ENCODE measurements at regions not wholly inside any gene's neighbourhood (a gene's known extent, or its start where the extent isn't known, plus 50 kb on each side); places are given as distances from the start of the nearest gene placed in this dataset.

DNA sequence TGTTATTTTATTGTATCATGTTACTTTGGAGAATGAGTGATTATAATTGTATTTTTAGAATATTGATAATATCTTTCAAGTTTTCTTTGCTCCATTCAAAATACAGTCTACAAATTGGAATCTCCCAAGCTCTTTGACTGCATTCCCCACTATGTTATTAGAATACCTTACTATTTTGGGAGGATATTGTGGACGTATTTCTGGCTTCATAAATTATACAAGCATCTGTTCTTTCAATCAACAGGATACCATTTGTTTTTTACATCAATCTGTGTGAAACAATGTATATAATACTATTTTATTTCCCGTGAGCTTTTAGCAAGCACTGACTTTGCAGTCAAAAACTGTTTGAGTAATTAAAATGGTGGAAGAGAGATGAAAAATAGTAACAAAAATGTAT, 226.5 kb downstream of the PTPRC start:
- TF ChIP-seq EZH2 (IDR thresholded peaks at IDR 0.05) (no peak), FOXP2 (optimal IDR thresholded peaks at IDR 0.05; ENCODE audit: control extremely low read depth, extremely low read length, insufficient read depth) (no peak), POLR2AphosphoS5 (IDR thresholded peaks at IDR 0.05; ENCODE audit: borderline replicate concordance, low read depth, low read length) (no peak)
- Histone ChIP-seq H3K36me3 (ENCODE audit: insufficient read depth, low read length) (peaks cover 61% of the 10 kb centered on the region), H3K9me3 (ENCODE audit: low read depth, low read length) (peaks cover 4% of the 10 kb centered on the region; the same call in 1 of the 2 replicates), H3K27ac (peak overlapping the region; percentile 92; the same call in 1 of the 2 replicates), H3K9ac (ENCODE audit: insufficient read length) (no peak overlapping the region), H3K4me3 (no peak overlapping the region)
- DNase-seq (ENCODE audit: low read depth, low spot score) = no peak

DNA sequence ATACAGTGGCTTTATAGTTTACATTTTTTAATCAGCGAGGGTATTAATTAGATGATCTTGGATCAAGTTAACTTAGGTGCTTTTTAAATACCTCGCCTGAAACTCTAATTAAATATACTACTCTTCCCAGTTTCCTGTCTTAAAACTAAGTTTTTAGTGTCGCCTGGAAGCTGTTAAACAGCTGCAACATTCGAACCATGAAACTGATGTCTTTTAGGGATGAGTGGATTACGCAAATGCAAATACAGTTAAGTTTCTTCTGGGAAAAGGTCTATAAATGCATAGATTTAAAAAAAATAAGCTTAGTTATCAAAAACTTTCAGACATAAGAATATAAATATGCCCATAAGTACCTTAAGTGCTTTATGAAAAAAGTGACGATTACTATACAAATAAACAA, 228.3 kb downstream of the PTPRC start:
- H3K27ac ChIP-seq = peak overlapping the region; percentile 92
- peaks cover 4% of the 10 kb centered on the region; the same call in 1 of the 2 replicates for H3K9me3 ChIP-seq (ENCODE audit: low read depth, low read length)
- H3K4me3 ChIP-seq = peak overlapping the region; percentile 56; the same call in 1 of the 2 replicates
- DNase-seq (ENCODE audit: low read depth, low spot score) = peak; percentile 71
- peaks cover 70% of the 10 kb centered on the region for H3K36me3 ChIP-seq (ENCODE audit: insufficient read depth, low read length)
- peak overlapping the region; percentile 51 for H3K9ac ChIP-seq (ENCODE audit: insufficient read length)
- TF ChIP-seq FOXP2 (optimal IDR thresholded peaks at IDR 0.05; ENCODE audit: control extremely low read depth, extremely low read length, insufficient read depth) (no peak), POLR2AphosphoS5 (IDR thresholded peaks at IDR 0.05; ENCODE audit: borderline replicate concordance, low read depth, low read length) (no peak; the same call in 1 of the 2 replicates)

DNA sequence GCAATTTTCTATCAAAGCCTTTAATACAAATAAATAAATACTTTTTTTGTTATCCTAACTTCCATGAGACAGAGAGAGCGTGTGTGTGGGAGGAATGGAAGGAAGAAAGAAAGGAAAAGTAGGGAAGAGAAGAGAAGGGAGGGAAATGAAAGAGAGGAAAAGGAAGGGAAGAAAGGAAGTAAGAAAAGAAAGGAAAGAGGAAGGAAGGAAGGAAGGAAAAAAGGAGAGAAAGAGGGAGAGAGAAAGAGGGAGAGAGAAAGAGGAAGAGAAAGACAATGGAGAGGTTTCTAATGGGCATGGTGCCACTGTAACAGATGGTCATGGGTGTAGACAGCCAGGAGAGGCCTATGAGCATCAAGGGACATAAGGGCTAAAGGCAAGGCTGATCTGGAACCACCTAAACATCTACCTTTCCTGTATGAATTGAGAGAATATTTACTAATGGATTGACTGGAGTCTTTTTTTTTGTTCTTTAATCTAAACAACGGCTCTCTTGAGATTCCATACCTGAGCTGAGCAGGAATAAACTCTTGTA, 234.9 kb downstream of the PTPRC start:
- Histone ChIP-seq H3K36me3 (ENCODE audit: insufficient read depth, low read length) (peaks cover 79% of the 10 kb centered on the region), H3K27ac (peak overlapping the region; percentile 67), H3K4me3 (no peak overlapping the region), H3K9ac (ENCODE audit: insufficient read length) (no peak overlapping the region), H3K9me3 (ENCODE audit: low read depth, low read length) (peaks cover 4% of the 10 kb centered on the region)
- no peak for TF ChIP-seq EZH2 (IDR thresholded peaks at IDR 0.05)
- no peak for TF ChIP-seq FOXP2 (optimal IDR thresholded peaks at IDR 0.05; ENCODE audit: control extremely low read depth, extremely low read length, insufficient read depth)
- peak; percentile 38; the same call in 1 of the 2 replicates for TF ChIP-seq POLR2AphosphoS5 (IDR thresholded peaks at IDR 0.05; ENCODE audit: borderline replicate concordance, low read depth, low read length)
- no peak for DNase-seq (ENCODE audit: low read depth, low spot score)

DNA sequence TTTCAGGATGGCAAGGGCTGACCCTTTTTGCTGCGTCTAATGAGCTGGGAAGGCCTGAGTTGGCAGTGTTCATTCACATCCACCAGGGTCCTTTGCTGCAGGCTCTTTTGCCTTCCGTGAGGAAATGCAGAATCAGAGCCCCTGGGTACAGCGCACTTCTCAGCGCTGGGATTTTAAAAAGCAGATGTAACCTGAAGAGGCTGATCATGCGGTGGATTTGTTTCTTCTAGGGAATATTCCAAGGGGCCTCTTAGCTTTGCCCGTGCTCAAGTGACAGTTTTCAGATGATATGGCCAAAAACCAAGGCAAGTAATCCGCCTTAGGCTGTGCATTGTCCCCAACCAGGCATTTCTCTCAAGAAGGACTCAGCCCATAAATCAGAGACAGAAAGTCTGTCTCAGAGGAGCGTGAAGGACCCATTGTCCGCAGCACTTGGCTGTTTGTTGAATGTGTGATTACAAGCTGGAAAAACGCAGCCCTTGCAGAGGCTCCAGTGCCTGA, 237.6 kb downstream of the PTPRC start:
- peak overlapping the region; percentile 39 for H3K4me3 ChIP-seq
- peak overlapping the region; percentile 89 for H3K27ac ChIP-seq
- peak overlapping the region; percentile 62 for H3K9ac ChIP-seq (ENCODE audit: insufficient read length)
- no peak for DNase-seq (ENCODE audit: low read depth, low spot score)
- no peak; the same call in 1 of the 2 replicates for TF ChIP-seq POLR2AphosphoS5 (IDR thresholded peaks at IDR 0.05; ENCODE audit: borderline replicate concordance, low read depth, low read length)
- TF ChIP-seq FOXP2 (optimal IDR thresholded peaks at IDR 0.05; ENCODE audit: control extremely low read depth, extremely low read length, insufficient read depth) = no peak
- no peak for TF ChIP-seq EZH2 (IDR thresholded peaks at IDR 0.05)
- H3K9me3 ChIP-seq (ENCODE audit: low read depth, low read length) = no peaks in the 10 kb centered on the region; the same call in 1 of the 2 replicates
- H3K36me3 ChIP-seq (ENCODE audit: insufficient read depth, low read length) = peaks cover 78% of the 10 kb centered on the region

DNA sequence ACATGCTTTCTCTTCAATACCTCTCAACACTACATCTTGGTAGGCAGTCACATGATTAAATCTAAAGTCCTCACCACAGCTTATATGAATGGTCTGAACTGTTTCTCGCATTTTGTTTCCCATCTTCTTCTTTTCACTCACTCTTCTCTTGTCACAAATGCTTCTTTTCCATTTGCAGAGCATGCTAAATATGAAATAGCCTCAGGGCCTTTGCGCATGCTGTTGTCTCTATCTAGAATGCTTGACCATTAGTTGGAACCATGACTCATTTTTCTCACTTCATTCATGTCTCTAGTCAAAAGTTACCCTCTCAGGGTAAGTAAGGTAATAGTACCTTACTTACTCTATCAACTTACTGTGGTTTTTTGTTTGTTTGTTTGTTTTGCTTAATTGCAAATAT, 239.7 kb downstream of the PTPRC start:
- peak overlapping the region; percentile 89 for H3K27ac ChIP-seq
- H3K4me3 ChIP-seq = no peak overlapping the region
- TF ChIP-seq FOXP2 (optimal IDR thresholded peaks at IDR 0.05; ENCODE audit: control extremely low read depth, extremely low read length, insufficient read depth) (no peak), POLR2AphosphoS5 (IDR thresholded peaks at IDR 0.05; ENCODE audit: borderline replicate concordance, low read depth, low read length) (no peak), EZH2 (IDR thresholded peaks at IDR 0.05) (no peak)
- DNase-seq (ENCODE audit: low read depth, low spot score) = no peak
- H3K9ac ChIP-seq (ENCODE audit: insufficient read length) = no peak overlapping the region
- H3K9me3 ChIP-seq (ENCODE audit: low read depth, low read length) = no peaks in the 10 kb centered on the region; the same call in 1 of the 2 replicates
- peaks cover 90% of the 10 kb centered on the region for H3K36me3 ChIP-seq (ENCODE audit: insufficient read depth, low read length)

DNA sequence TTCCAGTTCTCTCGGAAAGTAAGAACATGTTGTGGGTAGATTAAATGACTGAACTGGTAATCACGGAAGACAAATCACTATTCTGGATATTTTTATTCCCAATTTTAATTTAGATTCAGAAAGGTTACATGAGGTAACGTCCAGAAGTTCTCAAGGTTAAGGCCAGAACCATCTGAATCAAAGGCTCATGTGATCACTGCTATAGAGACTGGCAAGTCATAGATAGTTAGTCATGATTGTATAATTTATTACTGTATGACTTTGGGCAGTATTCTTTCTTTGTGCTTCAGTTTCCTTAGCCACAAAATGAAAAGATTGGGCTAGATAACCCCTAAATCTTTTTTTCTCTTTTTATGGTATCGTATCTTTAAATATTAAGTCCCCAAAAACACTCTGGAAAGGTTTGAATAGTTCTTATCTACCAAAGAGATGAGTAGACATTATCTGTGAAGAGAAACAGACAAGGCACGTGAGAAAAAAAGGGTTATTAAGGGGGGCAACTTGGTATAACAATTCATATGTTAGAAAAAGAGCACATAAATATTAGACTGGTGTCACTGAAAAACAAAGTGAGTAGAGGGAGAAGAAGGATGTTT, 241.0 kb downstream of the PTPRC start:
- Histone ChIP-seq H3K9ac (ENCODE audit: insufficient read length) (no peak overlapping the region), H3K9me3 (ENCODE audit: low read depth, low read length) (no peaks in the 10 kb centered on the region; the same call in 1 of the 2 replicates), H3K4me3 (no peak overlapping the region), H3K27ac (peak overlapping the region; percentile 89), H3K36me3 (ENCODE audit: insufficient read depth, low read length) (peaks cover 91% of the 10 kb centered on the region)
- no peak for DNase-seq (ENCODE audit: low read depth, low spot score)
- no peak for TF ChIP-seq EZH2 (IDR thresholded peaks at IDR 0.05)
- TF ChIP-seq POLR2AphosphoS5 (IDR thresholded peaks at IDR 0.05; ENCODE audit: borderline replicate concordance, low read depth, low read length) = no peak
- TF ChIP-seq FOXP2 (optimal IDR thresholded peaks at IDR 0.05; ENCODE audit: control extremely low read depth, extremely low read length, insufficient read depth) = no peak

DNA sequence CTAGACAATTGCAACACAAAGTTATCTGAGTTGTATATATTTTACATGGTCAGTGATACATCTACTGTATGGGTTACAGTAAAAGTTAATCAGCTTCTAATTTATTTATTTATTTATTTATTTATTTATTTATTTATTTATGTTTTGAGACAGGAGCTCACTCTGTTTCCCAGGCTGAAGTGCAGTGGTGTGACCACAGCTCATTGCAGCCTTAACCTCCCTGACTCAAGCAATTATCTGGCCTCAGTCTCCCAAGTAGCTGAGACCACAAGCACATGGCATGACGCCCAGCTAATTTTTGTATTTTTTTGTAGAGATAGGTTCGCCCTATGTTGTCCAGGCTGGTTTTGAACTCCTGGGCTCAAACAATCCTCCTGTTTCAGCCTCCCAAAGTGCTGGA, 241.6 kb downstream of the PTPRC start:
- Histone ChIP-seq H3K9me3 (ENCODE audit: low read depth, low read length) (no peaks in the 10 kb centered on the region), H3K4me3 (no peak overlapping the region), H3K27ac (peak overlapping the region; percentile 89), H3K9ac (ENCODE audit: insufficient read length) (no peak overlapping the region), H3K36me3 (ENCODE audit: insufficient read depth, low read length) (peaks cover 91% of the 10 kb centered on the region)
- no peak for TF ChIP-seq EZH2 (IDR thresholded peaks at IDR 0.05)
- TF ChIP-seq POLR2AphosphoS5 (IDR thresholded peaks at IDR 0.05; ENCODE audit: borderline replicate concordance, low read depth, low read length) = no peak
- TF ChIP-seq FOXP2 (optimal IDR thresholded peaks at IDR 0.05; ENCODE audit: control extremely low read depth, extremely low read length, insufficient read depth) = no peak
- DNase-seq (ENCODE audit: low read depth, low spot score) = no peak

DNA sequence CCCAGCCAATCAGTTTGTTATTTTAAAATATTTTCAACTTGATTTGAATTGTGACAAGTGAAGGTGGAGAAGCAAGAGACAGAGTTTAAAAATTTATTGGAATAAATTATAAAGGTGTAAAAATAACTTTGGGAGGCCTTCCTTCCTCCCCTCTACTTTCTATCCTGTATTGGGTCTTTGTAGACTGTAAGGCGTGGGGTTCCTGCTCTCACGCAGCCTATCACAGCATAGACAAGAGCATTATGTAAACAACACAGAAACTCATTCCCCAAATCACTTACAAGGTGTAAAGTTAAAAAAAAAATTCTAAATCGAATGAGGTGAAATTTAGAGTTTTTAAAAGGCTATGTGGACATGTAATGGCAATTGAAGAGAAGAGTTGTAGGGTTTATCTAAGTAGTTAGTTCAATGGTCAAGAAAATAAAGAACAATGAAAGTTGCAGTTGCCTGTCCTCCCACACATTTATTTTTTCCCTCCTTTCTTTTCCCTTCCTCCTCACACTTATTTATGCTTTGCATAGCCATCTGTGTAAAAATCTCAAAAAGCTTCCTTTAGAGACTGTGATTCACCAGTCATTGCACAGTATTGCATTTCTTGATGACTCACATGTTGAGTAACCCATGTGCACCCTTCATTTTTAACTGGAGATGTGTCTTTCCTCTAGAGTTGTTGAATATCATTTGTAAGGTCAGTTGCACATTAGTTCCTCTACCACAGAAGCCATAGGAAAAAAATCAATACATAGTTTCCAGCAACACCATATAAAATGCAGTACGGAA, 242.2 kb downstream of the PTPRC start:
- Histone ChIP-seq H3K9me3 (ENCODE audit: low read depth, low read length) (no peaks in the 10 kb centered on the region), H3K4me3 (no peak overlapping the region), H3K27ac (peak overlapping the region; percentile 79), H3K9ac (ENCODE audit: insufficient read length) (no peak overlapping the region), H3K36me3 (ENCODE audit: insufficient read depth, low read length) (peaks cover 90% of the 10 kb centered on the region)
- DNase-seq (ENCODE audit: low read depth, low spot score) = no peak
- TF ChIP-seq FOXP2 (optimal IDR thresholded peaks at IDR 0.05; ENCODE audit: control extremely low read depth, extremely low read length, insufficient read depth) (no peak), EZH2 (IDR thresholded peaks at IDR 0.05) (no peak), POLR2AphosphoS5 (IDR thresholded peaks at IDR 0.05; ENCODE audit: borderline replicate concordance, low read depth, low read length) (no peak)

Measured in SK-N-MC (cell line).